Left renal pelvis (tissue), 4 donors: ENCODE measurements at regions not wholly inside any gene's neighbourhood (a gene's known extent, or its start where the extent isn't known, plus 50 kb on each side); places are given as distances from the start of the nearest gene placed in this dataset.
"Not testable (repeated sequence)": the region's sequence is repeated elsewhere in the genome, so short reads cannot be mapped to it uniquely, and the experiment has no call there.

ENCODE experiments used
- DNase-seq, 4 donors: peaks; one replicate each; pipeline ENCODE4 v3.0.0-alpha.2; 2013; ENCODE audit warnings: low read depth in 4 of 4, low spot score in 3 of 4

DNA sequence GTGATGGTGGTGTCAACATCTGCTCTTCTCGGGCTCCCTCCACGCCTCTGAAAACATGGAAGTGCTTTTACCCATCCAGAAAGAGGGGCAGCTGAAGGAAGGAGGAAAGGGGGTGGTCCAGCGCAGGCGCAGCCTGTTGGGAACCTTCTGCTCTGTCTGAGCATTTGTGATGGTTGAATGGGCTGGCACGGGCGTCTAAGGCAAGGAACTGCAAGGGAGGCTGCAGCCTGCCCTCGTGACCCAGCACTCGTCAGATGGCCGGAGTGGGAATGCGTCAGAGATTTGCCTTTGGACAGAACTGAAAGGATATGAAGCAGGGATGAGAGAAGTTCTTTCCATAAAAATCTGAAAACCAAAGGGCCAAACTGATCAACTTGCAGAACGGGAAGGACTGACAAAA, 62.3 kb upstream of the PLGLB2 start:
- DNase-seq: not testable (repeated sequence)

GRCh38 chr2:87686873-87687549, 60.9 kb upstream of the PLGLB2 start:
- DNase-seq: not testable (repeated sequence)

GRCh38 chr2:87687550-87688270, 60.2 kb upstream of the PLGLB2 start:
- not testable (repeated sequence) for DNase-seq

- not testable (repeated sequence) for DNase-seq
Measured at GRCh38 chr2:87691899-87692592, 55.8 kb upstream of the PLGLB2 start.

DNA sequence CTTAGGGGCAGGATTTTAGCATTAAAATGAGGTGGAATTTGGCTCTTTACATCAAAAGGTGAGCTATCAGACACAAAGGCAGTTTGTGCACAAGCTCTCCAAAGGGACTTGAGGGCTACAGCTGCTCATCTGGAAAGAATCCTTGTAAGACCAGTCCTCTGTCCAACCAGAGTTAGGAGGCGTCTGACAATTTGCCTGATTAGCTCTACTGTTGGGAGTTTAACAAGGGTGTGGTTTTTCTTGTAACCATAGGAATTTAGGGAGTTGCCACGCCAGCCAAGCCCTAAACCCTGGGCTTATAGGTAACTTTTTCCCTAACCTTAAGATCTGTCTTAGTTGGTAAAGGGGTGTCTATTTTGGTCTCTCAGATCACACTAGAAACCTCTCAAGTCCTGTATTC, 55.0 kb upstream of the PLGLB2 start:
- DNase-seq: not testable (repeated sequence)

DNA sequence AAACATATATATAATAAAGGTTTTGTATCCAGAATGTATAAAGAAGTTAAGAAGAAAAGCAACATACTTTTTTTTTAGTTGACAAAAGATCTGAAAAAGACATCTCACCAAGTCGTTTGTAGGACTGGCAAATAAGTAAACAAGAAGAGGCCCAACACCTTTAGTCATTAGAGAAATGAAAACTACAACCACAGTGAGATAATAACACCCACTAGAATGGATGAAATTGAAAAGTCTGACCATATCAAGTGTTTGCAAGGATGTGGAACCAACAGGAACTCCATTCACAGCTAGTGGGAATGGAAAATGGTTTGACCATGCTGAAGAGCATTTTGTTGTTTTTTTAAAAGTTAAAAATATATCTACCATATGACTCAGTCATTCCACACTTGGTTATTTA, 54.0 kb upstream of the PLGLB2 start:
- not testable (repeated sequence) for DNase-seq

DNA sequence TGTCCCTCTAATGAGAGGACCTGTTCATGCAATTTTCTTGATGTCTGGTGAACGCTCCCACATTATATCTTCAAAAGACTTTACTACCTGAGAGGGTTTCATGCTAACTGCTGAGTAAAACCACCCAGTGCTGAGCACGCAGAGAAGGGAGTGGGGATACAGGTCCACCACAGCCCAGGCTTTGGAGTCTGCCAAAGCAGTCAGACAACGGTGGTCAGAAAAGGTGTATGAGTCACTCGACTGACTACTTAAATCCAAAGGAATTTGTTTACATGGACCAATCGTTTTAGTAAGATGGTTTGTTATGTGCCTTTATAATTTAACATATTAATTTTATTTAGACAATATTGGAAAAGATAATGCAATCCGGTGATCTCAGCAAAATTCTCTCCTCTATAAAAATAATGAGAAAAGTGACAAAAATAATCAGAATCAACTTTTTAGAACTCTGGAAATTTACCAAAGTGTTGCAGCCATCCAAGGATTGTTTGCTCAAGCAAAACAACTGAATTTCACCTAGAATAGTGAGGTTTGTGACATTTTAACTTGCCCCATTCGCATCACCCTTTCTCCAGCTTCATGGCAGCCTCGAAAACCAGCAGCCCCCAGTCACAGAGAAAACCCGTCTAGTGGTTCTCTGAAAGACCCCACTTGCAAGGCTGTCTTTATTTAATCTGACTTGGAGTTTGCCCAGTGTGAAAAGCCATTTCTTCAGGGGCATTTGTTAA, 52.1 kb upstream of the PLGLB2 start:
- DNase-seq: not testable (repeated sequence)
